Skeletal muscle cell (primary cell): ENCODE measurements at regions not wholly inside any gene's neighbourhood (a gene's known extent, or its start where the extent isn't known, plus 50 kb on each side); places are given as distances from the start of the nearest gene placed in this dataset.

Experiments used
- DNase-seq: peaks from one replicate; pipeline ENCODE4 v3.0.0-alpha.2; 2010; ENCODE audit warnings: low read depth
- H3K4me3 ChIP-seq: 2 replicates; pipeline ENCODE4 v1.5.1; 2011; ENCODE audit warnings: low read depth, mild to moderate bottlenecking, control low read depth, low read length, moderate library complexity

DNA sequence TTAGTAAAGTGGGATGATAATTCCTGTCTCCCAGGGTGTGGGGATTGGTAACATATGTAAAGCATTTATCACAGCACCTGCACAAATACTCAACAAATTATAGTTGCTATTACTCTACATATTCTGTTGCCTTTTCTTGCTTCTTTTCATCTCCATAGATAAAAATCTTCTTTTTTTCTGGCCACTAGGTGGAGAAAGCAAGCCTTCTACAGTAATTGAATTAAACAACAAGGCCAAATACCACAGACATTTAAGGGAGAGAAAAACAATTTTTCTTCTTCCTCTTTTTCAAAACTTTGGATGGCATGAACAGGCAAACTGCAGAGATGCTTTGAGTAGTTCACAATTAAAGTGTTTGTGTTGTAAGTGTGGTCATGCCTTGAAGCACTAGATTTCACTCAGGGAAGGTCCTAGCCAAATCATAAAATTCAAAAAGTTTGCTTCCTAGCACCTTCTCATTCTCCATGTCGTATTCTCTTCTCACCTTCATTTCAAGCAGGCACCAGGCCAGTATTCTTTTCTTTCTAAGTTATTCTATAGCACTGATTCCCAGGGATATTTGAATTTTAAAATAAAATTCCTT is 493.4 kb upstream of the TGFBR2 start:
- DNase-seq, result no peak
- H3K4me3 ChIP-seq, result no peak overlapping the region

DNA sequence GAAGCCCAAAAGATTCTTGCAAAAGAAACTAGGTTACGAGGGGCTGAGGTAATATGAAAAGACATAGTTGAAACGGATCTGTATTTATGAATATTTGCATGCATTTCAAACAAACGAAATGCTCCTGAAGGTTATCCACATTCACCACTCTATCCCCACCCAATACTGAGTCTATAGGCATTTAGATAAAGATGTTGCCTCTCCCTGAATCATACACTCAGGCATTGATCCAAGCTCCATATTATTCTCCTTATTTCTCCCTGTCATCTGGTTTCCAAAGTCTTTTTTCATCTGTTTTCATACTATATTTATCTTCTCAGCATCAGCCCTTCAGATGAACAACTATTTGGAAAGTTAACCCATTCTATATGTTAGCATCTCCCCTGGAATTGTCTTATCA is 492.5 kb upstream of the TGFBR2 start:
- no peak for DNase-seq
- H3K4me3 ChIP-seq, result no peak overlapping the region

DNA sequence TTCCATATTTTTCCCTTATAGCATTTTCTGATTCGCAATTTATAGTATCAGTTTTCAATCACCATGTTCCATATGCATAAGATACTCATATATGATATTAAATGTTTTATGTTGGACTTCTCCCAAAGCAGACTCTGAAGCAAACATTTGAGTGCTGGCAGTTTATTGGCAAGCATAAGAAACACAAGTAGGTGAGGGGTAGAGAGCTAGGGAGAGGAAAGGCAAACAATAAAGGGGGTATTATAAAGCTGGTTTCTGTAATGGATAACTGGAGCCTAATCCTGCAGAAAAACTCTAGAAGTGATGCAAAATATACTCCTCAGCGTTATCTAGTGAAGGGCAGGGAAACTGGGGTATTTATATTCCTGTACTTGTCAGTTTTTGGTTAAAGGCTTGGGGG is 491.5 kb upstream of the TGFBR2 start:
- H3K4me3 ChIP-seq, result no peak overlapping the region
- no peak for DNase-seq

DNA sequence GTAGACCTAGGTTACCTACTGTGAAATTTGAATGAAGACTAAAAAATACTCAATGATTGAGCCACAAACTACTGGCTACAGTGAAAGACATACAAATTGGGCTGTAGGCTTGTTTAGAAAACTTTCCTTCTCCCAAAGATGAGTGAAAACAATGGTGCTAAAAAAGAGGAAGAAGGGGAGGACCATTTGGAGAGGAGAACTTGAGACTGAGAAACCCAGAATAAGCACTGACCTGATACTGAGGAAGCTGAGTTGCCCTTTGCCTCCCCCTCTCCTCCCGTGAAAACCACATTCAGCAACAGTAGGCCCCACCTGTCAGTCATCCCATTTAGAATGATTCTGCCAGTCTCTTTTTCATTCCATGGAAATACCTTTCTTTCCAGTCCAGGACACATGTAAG is 484.0 kb upstream of the TGFBR2 start:
- DNase-seq, result no peak
- H3K4me3 ChIP-seq, result no peak overlapping the region

DNA sequence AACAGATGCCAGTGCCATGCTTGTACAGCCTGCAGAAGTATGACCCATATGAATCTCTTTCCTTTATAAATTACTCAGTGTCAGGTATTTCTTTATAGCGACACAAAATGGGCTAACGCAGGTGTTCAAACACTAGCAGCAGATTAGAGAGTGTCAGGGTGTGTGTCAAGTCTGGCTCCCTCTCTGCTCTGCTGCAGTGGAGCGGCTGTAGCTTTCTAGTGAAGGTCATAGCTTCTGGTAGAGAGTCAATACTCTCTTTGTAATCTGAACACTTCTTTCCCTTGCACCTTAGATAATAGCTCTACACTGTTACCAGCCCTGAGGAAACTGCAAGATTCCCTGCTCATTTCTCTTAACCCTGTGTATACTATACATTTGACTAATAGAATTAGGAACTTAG is 483.2 kb upstream of the TGFBR2 start:
- H3K4me3 ChIP-seq, result no peak overlapping the region
- no peak for DNase-seq

DNA sequence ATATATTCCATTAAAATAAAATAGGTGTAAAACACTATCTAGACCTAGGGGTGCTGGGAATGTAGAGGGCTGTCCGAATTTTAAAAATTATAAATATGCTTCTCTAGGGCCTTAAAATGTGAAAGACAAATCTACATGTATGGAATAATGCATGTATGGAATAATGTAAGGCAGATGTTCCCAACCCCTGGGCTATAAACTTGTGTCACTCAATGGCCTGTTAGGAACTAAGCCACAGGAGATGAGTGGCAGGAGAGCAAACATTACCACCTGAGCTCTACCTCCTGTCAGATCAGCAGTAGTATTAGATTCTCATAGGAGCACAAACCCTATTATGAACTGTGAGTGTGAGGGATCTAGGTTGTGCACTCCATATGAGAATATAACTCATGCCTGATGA is 482.6 kb upstream of the TGFBR2 start:
- no peak for DNase-seq
- no peak overlapping the region for H3K4me3 ChIP-seq

DNA sequence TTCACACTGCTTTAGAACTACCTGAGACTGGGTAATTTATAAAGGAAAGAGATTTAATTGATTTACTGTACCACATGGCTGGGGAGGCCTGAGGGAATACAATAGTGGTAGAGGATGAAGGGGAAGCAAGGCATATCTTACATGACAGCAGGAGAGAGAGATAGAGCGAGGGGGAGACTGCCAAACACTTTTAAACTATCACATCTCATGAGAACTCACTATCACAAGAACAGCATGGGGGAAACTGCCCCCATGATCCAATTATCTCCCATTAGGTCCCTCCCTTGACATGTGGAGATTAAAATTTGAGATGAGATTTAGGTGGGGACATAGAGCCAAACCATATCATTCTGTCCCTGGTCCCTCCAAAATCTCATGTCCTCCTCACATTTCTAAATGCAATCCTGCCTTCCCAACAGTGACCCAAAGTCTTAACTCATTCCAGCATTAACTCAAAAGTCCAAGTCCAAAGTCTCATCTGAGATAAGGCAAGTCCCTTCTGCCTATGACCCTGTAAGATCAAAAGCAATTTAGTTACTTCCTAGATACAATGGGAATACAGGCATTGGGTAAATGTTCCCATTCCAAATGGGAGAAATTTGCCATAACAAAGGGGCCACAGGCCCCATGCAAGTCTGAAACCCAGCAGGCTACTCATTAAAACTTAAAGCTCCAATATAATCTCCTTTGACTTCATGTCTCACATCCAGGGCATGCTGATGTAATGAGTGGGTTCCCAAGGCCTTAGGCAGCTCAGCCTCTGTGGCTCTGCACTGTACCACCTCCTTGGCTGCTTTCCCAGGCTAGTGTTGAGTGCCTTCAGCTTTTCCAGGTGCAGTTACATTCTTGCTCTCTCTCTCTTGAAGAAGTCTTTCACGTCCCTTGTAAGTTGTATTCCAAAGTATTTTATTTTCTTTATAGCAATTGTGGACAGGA is 481.7 kb upstream of the TGFBR2 start:
- DNase-seq, result peak; percentile 63
- H3K4me3 ChIP-seq, result no peak overlapping the region

DNA sequence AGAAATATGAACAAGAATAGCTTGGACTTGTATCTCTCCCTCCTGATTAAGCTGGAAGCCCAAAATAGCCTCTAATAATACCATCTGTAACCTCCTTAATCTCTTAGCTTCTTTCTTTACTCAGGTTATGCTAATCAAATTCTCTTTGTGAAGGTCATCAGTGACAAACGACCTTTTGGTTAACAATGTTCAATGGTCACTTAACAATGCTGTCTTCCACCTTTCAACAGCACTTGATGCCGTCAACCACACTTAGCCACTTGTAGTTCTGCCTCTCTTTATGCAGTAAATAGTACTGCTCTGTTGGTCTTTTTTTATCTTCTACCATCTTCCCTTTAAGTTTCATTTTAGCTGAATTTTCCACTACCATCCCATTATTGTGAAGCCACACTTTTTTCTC is 476.6 kb upstream of the TGFBR2 start:
- H3K4me3 ChIP-seq, result no peak overlapping the region
- DNase-seq, result no peak

DNA sequence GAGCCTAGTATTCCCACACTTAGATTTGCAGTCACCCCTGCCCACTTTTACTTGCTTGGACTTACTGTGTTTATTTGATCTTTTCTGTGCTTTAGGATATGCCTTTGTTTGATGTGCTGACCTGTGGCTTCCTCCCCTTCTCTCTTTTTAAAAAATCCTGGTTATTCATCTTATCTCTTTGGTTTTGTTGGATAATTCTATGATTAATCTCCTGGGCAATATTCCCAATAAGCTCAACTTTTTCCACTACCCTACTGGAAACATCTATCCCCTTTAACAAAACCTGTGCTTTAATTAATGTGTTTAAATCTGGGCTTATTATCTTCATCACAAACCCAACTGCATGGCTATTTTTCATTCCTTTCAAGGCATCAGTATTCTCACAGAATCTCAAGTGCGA is 476.0 kb upstream of the TGFBR2 start:
- DNase-seq, result no peak
- H3K4me3 ChIP-seq, result no peak overlapping the region

DNA sequence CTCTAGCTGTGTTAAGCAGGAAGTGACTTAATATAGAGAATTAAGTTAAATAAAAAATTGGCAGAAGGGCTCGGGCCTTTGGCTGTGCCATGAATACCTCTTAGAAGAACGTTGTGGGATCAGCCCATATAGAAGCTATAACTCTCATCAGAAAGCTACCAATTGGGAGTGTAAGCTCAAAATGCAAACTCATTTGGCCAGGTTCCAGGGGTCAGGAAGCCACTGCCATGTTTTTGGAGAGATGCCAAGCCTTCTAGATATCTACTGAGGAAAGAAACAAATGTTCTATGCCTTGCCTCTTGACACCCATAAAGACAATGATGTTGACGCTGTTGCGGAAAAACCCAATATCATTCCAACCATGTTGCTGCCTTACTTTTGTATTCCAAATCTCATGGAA is 475.2 kb upstream of the TGFBR2 start:
- no peak overlapping the region for H3K4me3 ChIP-seq
- no peak for DNase-seq

DNA sequence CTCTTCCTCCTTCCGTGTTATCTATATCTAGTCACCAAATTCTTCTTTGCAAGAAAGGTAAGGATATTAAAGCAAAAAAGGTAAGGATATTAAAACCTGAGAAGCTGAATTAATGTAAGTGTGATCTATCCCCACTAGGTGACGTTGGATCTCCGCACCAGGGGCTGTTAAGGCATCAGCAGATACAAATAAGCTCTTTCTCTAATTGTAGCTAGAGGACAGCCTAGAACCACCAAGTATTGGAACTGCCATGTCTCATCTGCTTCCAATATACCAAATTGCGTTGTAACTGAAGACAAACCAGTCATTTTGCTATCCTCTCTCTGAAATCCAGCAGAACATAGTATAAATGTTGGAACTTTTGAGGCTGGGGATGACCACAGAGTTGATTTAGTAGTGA is 471.2 kb upstream of the TGFBR2 start:
- no peak overlapping the region for H3K4me3 ChIP-seq
- no peak for DNase-seq

DNA sequence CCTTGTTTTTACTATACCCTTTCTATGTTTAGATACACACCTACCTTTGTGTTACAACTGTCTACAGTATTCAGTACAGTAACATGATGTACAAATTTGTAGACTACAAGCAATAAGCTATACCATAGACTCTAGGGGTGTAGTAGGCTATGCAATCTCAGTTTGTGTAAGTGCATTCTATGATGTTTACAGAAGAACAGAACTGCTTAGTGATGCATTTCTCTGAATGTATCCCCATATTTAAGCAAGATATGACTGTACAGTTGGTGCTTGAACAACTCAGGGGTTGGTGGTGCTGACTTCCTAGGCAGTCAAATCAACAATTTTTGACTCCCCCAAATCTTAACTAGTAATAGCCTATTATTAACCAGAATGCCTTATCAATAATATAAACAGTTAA is 467.1 kb upstream of the TGFBR2 start:
- DNase-seq, result no peak
- no peak overlapping the region for H3K4me3 ChIP-seq

DNA sequence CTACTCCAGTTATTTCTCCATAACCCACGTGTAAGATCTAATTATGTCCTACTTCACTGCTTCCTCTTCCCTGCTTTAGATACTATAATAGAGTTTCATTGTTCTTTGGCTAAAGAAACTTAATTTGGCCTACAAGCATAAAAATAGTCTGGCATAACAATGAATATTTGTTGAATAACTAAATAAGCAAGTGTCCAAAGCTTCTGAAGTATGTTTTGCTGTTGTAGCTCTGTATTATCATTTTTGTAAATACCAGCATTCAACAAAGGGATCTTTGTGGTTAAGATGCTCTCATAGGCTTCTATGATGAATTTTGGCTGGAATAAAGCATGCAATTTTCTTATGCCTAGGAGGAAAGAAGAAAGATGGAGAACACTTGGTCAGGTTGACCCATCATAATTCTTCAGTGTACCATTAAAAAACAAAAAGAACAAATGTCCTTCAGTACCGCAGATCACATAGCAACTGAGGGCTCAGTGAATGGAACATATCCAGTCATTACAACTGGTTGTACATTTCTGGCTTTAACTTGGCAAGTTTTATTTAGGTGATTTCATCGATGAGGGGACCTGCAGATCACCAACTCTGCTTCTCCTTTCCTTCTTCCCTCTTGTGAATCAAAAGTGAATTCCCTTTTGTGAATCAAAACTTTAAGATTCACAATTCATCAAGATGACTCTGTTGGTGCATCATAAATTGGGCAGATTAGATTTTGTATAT is 465.9 kb upstream of the TGFBR2 start:
- no peak overlapping the region for H3K4me3 ChIP-seq
- no peak for DNase-seq

DNA sequence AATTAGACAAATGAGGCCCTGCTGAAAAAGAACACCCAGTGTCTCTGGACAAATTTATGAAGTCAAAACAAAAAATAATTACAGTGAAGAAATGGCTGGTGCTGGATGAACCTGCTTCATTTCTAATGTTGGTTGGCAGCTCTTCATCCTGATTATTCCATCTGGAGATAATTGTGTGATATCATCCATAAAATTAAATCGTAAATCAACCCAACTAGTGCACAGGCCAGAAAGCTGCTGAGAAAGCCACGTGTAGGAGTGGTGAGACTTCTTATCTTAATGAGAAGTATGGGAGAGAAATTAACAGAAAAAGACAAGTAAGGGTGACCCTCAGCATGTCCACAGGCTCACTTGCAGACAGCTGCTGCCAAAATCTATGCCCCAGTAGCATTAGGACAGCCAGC is 465.2 kb upstream of the TGFBR2 start:
- H3K4me3 ChIP-seq, result no peak overlapping the region
- no peak for DNase-seq

DNA sequence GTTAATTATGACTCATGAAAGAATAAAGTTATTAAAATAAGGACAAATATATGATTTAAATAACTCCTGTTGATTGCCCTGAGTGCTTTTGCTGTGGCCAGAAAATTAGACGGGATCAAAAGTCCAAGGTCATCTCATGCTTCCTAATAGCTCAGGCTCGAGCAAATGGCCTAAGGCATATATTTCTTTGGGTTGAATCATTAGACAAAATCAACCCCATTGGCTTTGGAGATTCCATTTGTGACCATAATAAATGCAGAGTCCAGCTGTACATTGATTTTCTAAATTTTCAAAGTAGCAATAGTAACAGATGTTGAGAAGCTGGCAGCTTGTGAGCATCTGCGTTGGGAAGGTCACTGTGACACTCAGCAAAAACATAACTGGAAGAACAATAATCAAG is 464.5 kb upstream of the TGFBR2 start:
- DNase-seq, result no peak
- no peak overlapping the region for H3K4me3 ChIP-seq

DNA sequence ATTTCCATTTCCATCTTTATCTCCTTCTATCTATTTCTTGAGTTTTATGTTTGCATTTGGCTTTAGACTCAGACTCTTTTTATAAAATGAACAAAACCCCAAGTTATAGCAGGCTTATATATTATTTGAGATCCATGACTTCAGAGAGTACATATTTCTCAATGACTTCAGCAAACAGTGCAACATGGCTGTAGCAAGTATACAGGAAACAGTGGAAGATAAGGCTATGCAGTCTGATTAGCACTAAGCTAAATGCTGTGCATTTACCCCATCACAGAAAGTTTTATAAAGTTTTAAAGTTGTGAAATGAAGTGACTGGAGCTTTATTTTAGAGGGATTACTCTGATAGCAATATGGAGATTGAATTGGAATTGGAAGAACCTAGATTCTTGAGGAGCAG is 463.5 kb upstream of the TGFBR2 start:
- H3K4me3 ChIP-seq, result no peak overlapping the region
- no peak for DNase-seq

DNA sequence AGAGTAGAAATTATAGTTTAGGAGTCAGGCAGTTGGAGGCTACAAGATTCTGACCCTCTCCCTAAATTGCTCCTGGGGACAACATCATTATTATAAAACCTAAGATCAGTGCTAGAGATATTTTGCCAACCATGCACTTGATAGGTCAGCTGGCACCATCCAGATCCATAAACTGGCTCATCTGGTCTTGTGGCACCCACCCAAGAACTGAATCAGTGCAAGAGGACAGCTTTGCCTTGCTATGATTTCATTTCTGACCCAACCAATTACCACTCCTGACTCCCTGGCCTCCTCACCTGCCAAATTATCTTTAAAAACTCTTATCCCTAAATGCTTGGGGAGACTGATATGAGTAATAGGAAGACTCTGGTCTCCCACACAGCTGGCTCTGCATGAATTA is 461.1 kb upstream of the TGFBR2 start:
- DNase-seq, result no peak
- H3K4me3 ChIP-seq, result no peak overlapping the region

DNA sequence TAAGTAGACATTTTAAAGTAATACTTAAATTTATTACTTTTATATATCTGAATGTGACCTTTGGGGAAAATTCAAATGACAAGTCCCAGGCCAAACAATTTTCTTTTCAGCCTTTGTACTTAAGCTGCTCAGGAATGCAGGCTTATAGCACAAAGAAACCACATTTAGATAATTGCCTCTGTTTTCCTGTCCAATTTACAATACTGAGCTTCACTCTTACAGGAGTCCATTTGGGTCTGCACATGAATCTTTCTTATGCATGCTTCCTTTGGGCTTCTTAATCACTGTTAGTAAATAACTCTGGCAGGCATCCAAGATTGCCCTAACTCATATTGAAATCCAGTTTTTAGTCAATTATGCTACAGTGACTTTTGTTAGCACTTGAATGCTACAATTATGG is 459.4 kb upstream of the TGFBR2 start:
- DNase-seq, result no peak

DNA sequence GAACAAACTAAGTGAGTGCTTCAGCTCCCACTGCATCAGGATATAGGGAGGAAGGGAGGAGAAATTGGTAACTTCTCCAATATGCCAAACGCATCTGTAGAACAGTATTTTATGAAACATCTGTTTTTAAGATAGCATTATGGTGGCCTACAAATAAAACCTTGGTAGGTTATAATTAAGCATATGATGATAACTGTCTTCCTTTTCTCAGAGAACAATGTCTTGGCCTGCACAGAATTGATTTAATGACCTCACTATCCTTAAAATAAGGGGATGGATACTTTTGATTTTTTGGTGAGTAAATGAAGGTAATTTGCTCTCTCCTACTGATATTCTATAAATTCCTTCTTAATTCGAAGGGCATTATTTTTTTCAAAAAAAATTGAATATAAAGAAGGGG is 451.5 kb upstream of the TGFBR2 start:
- no peak for DNase-seq
- no peak overlapping the region for H3K4me3 ChIP-seq

More for the DNA sequence above, 459.4 kb upstream of the TGFBR2 start:
- H3K4me3 ChIP-seq, result no peak overlapping the region

DNA sequence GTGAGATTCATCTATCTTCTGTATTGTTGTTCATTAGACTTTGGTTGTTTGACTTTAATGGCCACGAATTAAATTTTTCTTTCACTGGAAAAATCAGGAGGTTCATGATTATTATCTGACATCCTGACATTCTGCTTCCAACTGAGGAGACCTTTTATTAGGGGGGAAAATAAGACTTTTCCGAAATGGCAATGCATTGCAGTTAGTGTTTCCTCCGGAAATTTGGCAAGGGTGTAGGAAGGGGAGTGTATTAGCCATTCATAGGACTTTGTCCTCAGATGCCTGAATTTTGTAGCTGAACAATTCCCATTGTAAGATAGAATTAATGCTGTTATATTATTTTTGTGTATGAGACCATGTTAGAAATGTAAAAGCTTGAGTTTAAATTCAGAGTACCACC is 450.6 kb upstream of the TGFBR2 start:
- no peak for DNase-seq

More for the DNA sequence above, 450.6 kb upstream of the TGFBR2 start:
- H3K4me3 ChIP-seq, result no peak overlapping the region
